OCI-LY1 (cell line): ENCODE measurements at regions not wholly inside any gene's neighbourhood (a gene's known extent, or its start where the extent isn't known, plus 50 kb on each side); places are given as distances from the start of the nearest gene placed in this dataset.

Experiments
- EZH2 ChIP-seq: fragments of 200-600 bp; sonication (generic), shearing (Covaris generic); IDR thresholded peaks from 2 replicates; pipeline ENCODE4 v1.8.0; 2017; ENCODE audit warnings: borderline replicate concordance, mixed run types, mild to moderate bottlenecking, antibody characterized with exemption, low read length, moderate library complexity, mixed read lengths
- TF ChIP-seq, protein P1 (sequence below): fragments of 200-600 bp; sonication (generic), shearing (Covaris generic); IDR thresholded peaks from 2 replicates; pipeline ENCODE4 v1.5.1; 2017; ENCODE audit warnings: mild to moderate bottlenecking, antibody characterized with exemption, low read length, moderate library complexity, mixed read lengths

DNA sequence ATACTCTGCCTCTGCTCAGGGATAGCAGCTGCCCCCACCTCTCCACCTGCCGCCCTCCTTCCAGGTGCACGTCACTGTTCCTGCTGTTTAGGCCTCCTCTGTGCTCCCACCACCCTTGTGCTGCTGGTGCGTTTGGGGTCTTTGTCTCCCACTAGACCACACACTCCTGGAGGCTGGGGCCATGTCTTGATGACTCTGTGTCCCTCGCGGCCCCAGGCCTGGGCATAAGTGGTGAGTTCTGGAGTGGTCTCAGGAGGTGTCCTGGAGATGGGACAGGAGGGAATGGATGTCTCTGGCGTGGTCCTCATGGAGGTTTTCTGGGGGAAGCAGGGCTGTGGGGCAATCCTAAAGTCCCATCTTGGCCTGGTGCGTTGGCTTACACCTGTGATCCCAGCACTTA lies 132.1 kb downstream of the TFCP2L1 start:
- TF ChIP-seq, protein P1, sequence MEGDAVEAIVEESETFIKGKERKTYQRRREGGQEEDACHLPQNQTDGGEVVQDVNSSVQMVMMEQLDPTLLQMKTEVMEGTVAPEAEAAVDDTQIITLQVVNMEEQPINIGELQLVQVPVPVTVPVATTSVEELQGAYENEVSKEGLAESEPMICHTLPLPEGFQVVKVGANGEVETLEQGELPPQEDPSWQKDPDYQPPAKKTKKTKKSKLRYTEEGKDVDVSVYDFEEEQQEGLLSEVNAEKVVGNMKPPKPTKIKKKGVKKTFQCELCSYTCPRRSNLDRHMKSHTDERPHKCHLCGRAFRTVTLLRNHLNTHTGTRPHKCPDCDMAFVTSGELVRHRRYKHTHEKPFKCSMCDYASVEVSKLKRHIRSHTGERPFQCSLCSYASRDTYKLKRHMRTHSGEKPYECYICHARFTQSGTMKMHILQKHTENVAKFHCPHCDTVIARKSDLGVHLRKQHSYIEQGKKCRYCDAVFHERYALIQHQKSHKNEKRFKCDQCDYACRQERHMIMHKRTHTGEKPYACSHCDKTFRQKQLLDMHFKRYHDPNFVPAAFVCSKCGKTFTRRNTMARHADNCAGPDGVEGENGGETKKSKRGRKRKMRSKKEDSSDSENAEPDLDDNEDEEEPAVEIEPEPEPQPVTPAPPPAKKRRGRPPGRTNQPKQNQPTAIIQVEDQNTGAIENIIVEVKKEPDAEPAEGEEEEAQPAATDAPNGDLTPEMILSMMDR = no peak
- TF ChIP-seq EZH2 = no peak
